Left renal cortex interstitium (tissue), 4 donors: ENCODE measurements at regions not wholly inside any gene's neighbourhood (a gene's known extent, or its start where the extent isn't known, plus 50 kb on each side); places are given as distances from the start of the nearest gene placed in this dataset.
"Not testable (repeated sequence)": the region's sequence is repeated elsewhere in the genome, so short reads cannot be mapped to it uniquely, and the experiment has no call there.

ENCODE experiments used
- DNase-seq, 4 donors: peaks; one replicate each; pipeline ENCODE4 v3.0.0-alpha.2; 2013; ENCODE audit warnings: low read depth in 4 of 4, low spot score in 2 of 4, missing footprints in 1 of 4

DNA sequence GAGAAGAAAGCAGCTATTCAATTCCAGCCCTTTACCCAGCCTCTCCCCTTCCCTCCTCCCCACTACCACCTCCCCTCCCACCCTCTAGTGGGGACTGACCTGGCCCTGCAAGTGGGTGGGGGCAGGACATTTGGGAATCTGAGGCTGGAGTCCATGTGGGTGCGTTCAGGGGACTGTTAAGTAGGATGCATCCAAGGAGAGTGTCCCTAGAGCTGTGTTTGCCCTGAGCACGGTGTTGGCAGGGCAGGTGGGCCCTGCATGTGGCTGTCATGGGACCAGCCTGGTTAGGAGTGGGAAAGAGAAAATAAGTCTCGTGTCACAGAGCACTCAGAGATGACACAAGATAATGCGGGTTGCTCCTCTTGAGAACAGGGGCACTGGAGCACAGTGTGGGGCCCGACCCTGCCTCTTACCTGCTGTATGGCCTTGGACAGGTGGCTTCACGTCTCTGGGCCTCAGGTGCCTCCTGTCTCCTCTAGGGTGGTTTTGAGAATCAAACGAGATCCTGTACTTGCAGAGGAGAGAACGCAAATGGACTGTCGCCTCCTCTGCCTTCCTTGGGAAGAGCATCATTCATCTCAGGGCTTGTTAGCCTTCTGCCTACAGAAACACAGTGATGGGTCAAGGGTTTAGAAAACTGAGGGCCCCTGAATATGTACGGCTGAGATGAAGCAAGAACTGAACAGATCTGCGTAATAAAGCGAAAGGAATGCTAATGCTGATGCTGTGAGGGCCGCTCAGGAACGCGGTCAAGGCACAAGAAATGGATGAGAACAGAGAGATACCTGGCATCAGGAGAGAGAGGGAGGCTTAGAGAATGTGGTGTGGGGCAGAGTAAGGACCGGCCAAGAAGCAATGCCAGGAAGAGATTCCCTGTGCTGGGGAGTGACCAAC lies 187.7 kb upstream of the HAAO start:
- DNase-seq, result no peak

- DNase-seq, result no peak
Observed at GRCh38 chr2:42979416-42979869, 187.1 kb upstream of the HAAO start.

DNA sequence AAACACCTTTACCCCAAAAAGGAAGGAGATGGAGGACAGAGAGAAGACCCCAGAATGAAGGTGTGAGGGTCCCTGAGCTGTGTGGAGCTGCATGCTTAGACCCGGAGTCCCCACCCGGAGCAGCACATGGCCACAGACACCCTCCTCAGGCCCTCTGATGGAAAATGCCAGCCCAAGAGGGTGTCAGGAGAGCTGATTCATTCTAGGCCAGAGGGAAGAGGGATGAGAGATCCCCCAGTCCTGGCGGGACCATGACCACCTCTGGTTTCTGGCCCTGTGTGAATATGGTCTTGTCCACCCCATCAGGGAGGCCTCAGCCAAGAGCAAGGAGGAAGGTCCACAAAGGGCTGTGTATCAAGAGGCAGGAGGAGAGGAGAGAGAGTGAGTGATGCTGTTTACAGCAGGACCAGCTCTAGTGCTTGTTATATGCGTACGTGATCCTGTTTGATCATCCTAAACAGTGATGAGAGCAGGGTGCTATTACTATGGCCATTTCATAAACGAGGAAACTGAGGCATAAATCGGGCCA lies 186.6 kb upstream of the HAAO start:
- no peak for DNase-seq

DNA sequence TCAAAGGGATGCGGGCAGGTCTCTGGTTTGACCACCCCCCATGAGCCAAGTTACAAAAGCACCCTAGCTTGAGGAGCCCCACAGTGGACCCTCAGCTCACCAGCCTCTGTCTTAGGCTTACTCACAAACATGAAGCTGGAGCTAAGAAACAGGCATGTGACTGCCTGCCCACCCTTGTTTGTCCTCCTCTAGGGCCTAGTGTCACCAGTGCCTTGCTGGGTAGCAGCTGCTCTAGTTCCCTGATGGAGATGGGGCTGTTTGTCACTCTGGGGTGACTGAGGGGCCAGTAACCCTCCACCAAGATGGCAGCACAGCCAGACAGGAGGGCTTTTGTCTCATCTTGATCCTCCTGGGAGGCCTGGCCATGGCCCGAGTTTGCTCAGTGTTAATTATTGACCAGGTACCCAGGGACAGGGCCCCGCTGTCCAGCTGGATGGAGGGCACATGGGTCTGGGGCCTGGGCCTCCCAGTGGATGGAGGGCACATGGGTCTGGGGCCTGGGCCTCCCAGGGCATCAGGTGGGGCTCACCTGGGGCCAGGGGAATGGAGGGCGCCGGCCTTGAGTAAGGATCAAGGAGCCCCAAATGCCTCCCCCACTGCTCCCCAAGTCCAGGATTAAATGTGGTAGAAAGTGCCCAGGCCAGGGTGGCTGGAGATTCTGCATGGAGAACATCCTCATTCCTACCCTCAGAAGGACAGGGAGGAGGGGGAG lies 185.9 kb upstream of the HAAO start:
- no peak for DNase-seq

- no peak for DNase-seq
Observed at GRCh38 chr2:42977270-42978174, 185.1 kb upstream of the HAAO start.

DNA sequence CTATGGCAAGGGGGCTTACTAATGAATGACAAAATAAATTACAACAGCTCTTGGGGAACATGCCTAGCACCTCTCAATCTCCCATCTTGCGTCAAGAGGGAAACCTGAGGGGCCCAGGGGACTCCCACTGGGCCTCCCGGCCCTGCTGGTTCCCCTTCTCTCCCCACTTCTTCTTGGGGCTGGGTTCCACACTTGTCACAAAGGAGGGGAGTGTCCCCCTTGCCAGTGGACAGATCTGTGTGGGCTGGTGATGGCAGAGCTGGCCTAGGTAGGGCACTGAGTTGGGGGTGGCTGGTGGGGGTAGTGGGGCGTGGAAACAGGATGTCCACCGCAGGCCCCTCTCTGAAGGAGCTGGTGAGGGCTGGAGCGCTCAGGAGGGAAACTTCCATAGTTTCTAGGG lies 184.0 kb upstream of the HAAO start:
- no peak for DNase-seq

GRCh38 chr2:42974721-42975717 lies 182.6 kb upstream of the HAAO start:
- DNase-seq, result peak; percentile 52 to 69 (median 66)

DNA sequence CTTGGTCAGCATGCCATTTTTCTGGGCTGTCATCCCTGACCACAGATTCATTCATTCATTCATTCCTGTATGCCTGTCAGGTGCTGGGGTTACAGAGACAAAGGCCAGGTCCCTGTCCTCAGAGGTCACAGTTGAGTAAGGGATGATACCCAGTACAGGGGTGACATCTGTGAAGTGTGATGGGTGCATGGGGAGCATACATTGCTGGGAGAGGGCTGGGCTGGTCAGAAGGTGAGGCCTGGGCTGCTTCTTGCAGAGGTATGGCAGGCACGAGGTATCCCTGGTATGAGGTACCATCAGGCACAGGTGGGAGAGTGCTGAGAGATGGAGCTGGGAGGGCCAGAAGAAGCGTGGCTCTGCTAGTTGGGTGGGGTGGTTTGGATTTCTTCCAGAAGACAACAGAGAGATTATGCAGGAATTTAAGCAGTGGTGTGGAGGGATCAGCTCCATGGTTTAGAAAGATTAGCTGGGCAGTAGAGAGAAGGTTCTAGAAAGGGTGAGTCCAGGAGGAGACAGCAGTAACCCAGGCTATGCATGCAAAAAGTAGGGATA lies 181.9 kb upstream of the HAAO start:
- DNase-seq, result no peak

DNA sequence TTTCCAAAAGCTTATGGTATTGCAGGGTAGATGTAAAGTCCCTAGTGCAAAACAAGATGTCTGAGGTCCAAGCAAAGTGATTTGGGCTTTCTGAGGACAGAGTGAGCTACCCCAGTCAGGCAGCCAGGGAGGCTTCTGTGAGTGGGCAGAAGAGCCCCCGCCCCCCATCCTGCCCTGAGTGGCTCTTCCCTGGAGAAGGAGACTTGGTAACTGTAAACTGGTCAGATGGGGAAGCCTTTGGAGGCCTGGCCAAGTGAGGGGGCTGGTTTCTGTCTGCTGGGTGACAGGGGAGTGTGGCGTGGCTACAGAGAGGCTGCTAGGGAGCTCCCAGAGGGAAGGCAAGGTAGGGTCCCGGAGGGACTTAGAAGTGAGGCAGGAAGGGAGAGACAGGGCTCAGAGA lies 181.3 kb upstream of the HAAO start:
- DNase-seq, result no peak

DNA sequence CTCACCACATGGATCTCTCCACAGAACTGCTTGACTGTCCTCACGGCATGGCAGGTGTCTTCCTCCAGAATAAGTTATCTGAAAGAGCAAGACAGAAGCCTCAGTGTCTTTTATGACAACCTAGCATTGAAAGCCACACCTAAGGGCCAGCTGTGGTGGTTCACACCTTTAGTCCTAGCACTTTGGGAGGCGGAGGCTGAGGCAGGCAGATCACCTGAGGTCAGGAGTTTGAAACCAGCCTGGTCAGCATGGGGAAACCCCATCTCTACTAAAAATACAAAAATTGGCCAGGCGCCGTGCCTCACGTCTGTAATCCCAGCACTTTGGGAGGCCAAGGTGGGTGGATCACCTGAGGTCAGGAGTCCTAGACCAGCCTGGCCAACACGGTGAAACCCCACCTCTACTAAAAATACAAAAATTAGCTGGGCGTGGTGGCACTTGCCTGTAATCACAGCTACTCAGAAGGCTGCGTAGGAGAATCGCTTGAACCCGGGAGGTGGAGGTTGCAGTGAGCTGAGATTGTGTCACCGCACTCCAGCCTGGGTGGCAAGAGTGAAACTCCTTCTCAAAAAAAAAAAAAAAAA lies 180.6 kb upstream of the HAAO start:
- not testable (repeated sequence) for DNase-seq

DNA sequence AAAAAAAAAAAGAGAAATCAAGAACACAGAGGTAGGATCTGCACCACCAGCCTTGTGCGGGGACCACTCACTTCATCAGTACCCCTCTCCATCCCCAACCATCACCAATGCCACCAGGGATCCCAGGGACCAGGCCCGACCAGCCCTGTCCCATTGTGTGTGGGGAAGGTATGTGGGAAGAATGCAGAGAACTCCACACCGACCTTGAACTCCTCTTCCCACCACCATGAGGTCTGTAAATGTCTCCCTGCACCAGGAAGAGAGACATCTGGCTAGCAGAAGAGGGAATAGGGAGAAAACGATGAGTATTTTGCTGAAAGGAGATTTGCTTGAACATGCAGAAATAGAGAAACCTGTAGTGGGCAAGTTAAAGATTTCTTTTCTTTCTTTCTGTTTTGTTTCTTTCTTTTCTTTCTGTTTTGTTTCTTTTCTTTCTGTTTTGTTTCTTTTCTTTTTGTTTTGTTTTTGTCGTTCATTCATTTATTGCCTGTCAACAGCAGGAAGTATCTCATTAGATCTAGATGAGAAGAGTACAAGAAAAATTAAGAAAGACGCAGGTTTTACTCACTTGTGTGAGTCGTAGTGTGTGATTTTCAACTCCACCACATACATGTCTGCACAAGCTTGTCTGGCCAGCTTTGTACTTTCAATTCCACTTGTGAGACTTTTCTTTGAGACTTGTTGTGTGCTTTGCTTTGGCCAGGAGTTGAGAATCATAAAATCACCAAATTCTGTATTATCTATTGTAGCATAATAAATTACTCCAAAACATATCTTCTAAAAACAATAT lies 179.8 kb upstream of the HAAO start:
- DNase-seq, result no peak

- no peak for DNase-seq
Observed at GRCh38 chr2:42971381-42971780, 179.0 kb upstream of the HAAO start.

- no peak for DNase-seq
Observed at GRCh38 chr2:42970151-42970550, 177.8 kb upstream of the HAAO start.

GRCh38 chr2:42969231-42970150 lies 177.1 kb upstream of the HAAO start:
- DNase-seq, result no peak

DNA sequence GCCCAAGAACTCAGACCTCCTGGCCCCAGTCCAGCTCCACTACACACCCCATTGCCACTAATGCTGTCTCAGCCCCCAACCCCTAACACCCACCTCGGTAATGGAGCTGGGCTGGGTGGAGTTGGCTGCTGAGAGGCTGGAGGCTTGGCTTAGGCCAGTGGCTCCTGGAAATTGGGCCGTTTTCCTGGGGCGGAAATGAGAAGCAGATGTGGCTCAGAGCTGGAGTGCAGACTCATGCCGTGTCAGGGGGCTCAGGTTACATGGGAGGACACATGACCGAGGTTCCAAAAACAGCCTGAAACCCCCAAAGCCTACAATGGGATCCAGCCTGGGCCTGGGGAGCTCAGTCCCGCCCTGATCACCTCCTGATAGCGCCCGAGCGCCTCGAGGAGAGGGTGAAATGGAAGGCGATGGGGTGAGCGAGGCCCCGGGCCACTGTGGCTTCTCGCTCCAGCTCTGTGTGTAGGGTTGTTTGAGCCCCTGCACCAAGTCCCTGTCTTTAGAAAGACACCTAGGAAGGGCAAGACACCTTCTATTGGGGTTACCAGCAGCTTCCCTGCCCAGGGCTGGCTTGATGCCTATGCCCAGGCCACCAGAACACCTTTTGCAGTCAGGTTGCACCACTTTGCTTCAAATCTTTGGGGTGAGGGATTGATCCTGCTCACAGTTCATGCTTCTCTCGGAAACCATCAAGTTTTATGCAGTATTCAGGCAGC lies 175.7 kb upstream of the HAAO start:
- DNase-seq, result peak in 1 of 4 donors; percentile 66

DNA sequence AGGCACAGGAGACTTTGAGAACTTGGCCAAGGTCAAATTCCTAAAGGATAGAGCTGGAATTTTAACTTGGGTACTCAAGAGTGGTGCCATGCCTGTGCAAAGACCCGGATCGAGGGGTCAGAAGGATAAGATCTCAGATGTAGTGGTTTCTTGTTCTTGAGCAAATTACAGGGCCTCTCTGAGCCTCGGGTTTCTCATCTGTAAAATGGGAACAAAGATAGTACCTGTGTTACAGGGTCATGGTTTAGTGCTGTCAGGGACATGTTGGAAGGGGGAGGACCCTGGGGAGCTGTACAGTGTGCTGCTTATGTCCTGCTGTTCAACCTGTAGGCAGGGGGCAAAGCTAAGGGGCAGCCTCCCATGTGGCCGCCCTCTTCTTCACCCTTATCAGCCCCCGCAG lies 173.5 kb upstream of the HAAO start:
- no peak for DNase-seq
